GM12878 (cell line): ENCODE measurements at regions not wholly inside any gene's neighbourhood (a gene's known extent, or its start where the extent isn't known, plus 50 kb on each side); places are given as distances from the start of the nearest gene placed in this dataset.

Experiments used
- ATAC-seq: fragments of 200-7000 bp; cut with Tn5 transposase; 3 replicates; pipeline ENCODE4 v1.9.1; 2020; ENCODE audit warnings: mild to moderate bottlenecking, moderate library complexity
- BruUV-seq: library from RNA; stranded (reverse); fragments of 400-500 nt; replicated peaks from 2 replicates; lab custom pipeline; 2021; lab: Mats Ljungman, UMichigan
- CTCF ChIA-PET: fragments of 300-600 bp; sonication (Branson Sonifier 250); formaldehyde crosslinking; extraction: SDS; loops from one replicate; lab custom pipeline; 2021; ENCODE audit warnings: inconsistent platforms; lab: Yijun Ruan, JAX
- POLR2A ChIA-PET: fragments of 350-600 bp; formaldehyde crosslinking; extraction: SDS; loops from one replicate; lab custom pipeline; 2021; ENCODE audit warnings: inconsistent platforms; lab: Charles Lee
- RAD21 ChIA-PET: fragments of 300-600 bp; sonication (Branson Sonifier 250); formaldehyde crosslinking; loops from one replicate; lab custom pipeline; 2023; ENCODE audit warnings: antibody characterized with exemption; ENCODE audit not compliant: unreplicated experiment; lab: Charles Lee
- SMC1A ChIA-PET: fragments of 300-600 bp; sonication (Branson Sonifier 250); formaldehyde crosslinking; loops from one replicate; lab custom pipeline; 2023; ENCODE audit not compliant: unreplicated experiment, uncharacterized antibody; lab: Charles Lee
- DNase-seq: peaks from one replicate; pipeline ENCODE4 v3.0.0-alpha.2; 2011; ENCODE audit warnings: low read depth, low spot score
- FAIRE-seq: peaks from 3 replicates; lab custom pipeline; 2011; peaks lifted over from hg19 to GRCh38; lab: Jason Lieb, UNC
- H2AFZ ChIP-seq: 2 replicates; pipeline ENCODE4 v1.6.0; 2011; ENCODE audit warnings: low read depth, low read length, control low read depth; ENCODE audit not compliant: control insufficient read depth
- H3K27ac ChIP-seq: 2 replicates; pipeline ENCODE4 v1.5.1; 2011; ENCODE audit warnings: control low read depth; ENCODE audit not compliant: control insufficient read depth, insufficient read depth
- H3K27me3 ChIP-seq, 2 experiments: replicated peaks in 1 of 2; 2 replicates each; pipeline versions ENCODE4 v1.6.0 to v1.6.1; 2011; ENCODE audit warnings: low read length in 1 of 2; ENCODE audit not compliant: control insufficient read depth in 2 of 2, insufficient read depth in 2 of 2
- H3K36me3 ChIP-seq, 2 experiments: 2 replicates each; pipeline ENCODE4 v1.5.1; 2011; ENCODE audit warnings: low read length in 1 of 2; ENCODE audit not compliant: control insufficient read depth in 2 of 2, insufficient read depth in 2 of 2
- H3K4me1 ChIP-seq: 2 replicates; pipeline ENCODE4 v1.6.1; 2011; ENCODE audit warnings: mild to moderate bottlenecking, low read length, moderate library complexity, mixed read lengths; ENCODE audit not compliant: control insufficient read depth, insufficient read depth
- H3K4me2 ChIP-seq: 2 replicates; pipeline ENCODE4 v1.6.0; 2011; ENCODE audit warnings: control low read depth; ENCODE audit not compliant: control insufficient read depth, insufficient read depth
- H3K4me3 ChIP-seq: fragments of 200-600 bp; sonication (generic); 2 replicates; pipeline ENCODE4 v1.5.1; 2016
- H3K79me2 ChIP-seq: 2 replicates; pipeline ENCODE4 v1.6.0; 2011; ENCODE audit warnings: low read length; ENCODE audit not compliant: control insufficient read depth, insufficient read depth
- H3K9ac ChIP-seq: 2 replicates; pipeline ENCODE4 v1.8.0; 2011; ENCODE audit warnings: low read length, control low read depth, mixed read lengths; ENCODE audit not compliant: control insufficient read depth, insufficient read depth
- H3K9me3 ChIP-seq: replicated peaks from 3 replicates; pipeline ENCODE4 v1.5.1; 2011; ENCODE audit warnings: mild to moderate bottlenecking, low read length; ENCODE audit not compliant: control insufficient read depth, insufficient read depth
- H4K20me1 ChIP-seq: 2 replicates; pipeline ENCODE4 v1.6.0; 2011; ENCODE audit not compliant: control insufficient read depth, insufficient read depth
- CBFB ChIP-seq: IDR thresholded peaks from 2 replicates; pipeline ENCODE4 v1.6.1; 2016; ENCODE audit warnings: antibody characterized with exemption, low read depth
- CBX5 ChIP-seq: sonication (generic); IDR thresholded peaks from 2 replicates; pipeline ENCODE4 v1.6.1; 2016; ENCODE audit warnings: low read depth, moderate library complexity, mild to moderate bottlenecking, inconsistent platforms
- EED ChIP-seq: sonication (generic); IDR thresholded peaks from 2 replicates; pipeline ENCODE4 v1.6.1; 2016; ENCODE audit warnings: antibody characterized with exemption, low read depth
- IRF4 ChIP-seq: IDR thresholded peaks from 2 replicates; pipeline ENCODE4 v1.6.1; 2011; ENCODE audit warnings: low read depth, low read length
- KAT2A ChIP-seq: conservative IDR thresholded peaks from 2 replicates; pipeline ENCODE4 v1.6.1; 2011; ENCODE audit warnings: low read depth, low read length; ENCODE audit not compliant: control insufficient read depth
- NR2F1 ChIP-seq: fragments of 450-650 bp; conservative IDR thresholded peaks from 2 replicates; pipeline ENCODE4 v1.6.1; 2017; ENCODE audit warnings: mild to moderate bottlenecking
- PML ChIP-seq: IDR thresholded peaks from 2 replicates; pipeline ENCODE4 v1.6.1; 2012; ENCODE audit warnings: low read length, inconsistent platforms
- RAD21 ChIP-seq: IDR thresholded peaks from 2 replicates; pipeline ENCODE4 v1.6.1; 2011; ENCODE audit warnings: mild to moderate bottlenecking, low read depth, low read length, moderate library complexity; ENCODE audit not compliant: insufficient read depth
- RELA ChIP-seq: fragments of 450-650 bp; IDR thresholded peaks from 2 replicates; pipeline ENCODE4 v1.8.0; 2014; ENCODE audit warnings: borderline replicate concordance; ENCODE audit not compliant: partially characterized antibody
- SMARCA5 ChIP-seq: fragments of 450-650 bp; IDR thresholded peaks from 2 replicates; pipeline ENCODE4 v1.6.1; 2017; ENCODE audit warnings: mild to moderate bottlenecking
- SRF ChIP-seq, 2 experiments: IDR thresholded peaks; 2 replicates each; pipeline ENCODE4 v1.6.1; 2011; ENCODE audit warnings: low read depth in 2 of 2, low read length in 2 of 2, mild to moderate bottlenecking in 1 of 2, moderate library complexity in 1 of 2
- TARDBP ChIP-seq: IDR thresholded peaks from 2 replicates; pipeline ENCODE4 v1.6.1; 2016; ENCODE audit warnings: borderline replicate concordance
- YY1 ChIP-seq: IDR thresholded peaks from 2 replicates; pipeline ENCODE4 v1.6.1; 2011; ENCODE audit warnings: low read depth, mild to moderate bottlenecking, low read length
- WGBS: methylation state at CpG from one replicate; pipeline ENCODE4 v1.1.6; 2016; ENCODE audit warnings: low lambda C conversion rate; ENCODE audit not compliant: insufficient replicate concordance, insufficient coverage; ENCODE audit errors: missing lambda C conversion rate; 5-methylcytosine and 5-hydroxymethylcytosine counted together
- in situ Hi-C: fragments of 300-500 bp; cut with MboI; formaldehyde crosslinking; loops from 9 replicates; pipeline ENCODE4 v1.14.3; 2018; ENCODE audit warnings: mixed read lengths
- intact Hi-C: fragments of 100-400 bp; cut with micrococcal nuclease; formaldehyde crosslinking; loops from one replicate; pipeline ENCODE4 v1.14.2; 2022; ENCODE audit not compliant: unreplicated experiment
- TF ChIP-seq, protein P1 (sequence below): fragments of 450-650 bp; IDR thresholded peaks from 2 replicates; pipeline ENCODE4 v1.6.1; 2014; ENCODE audit warnings: mild to moderate bottlenecking
- TF ChIP-seq, protein P2 (sequence below): fragments of 450-650 bp; IDR thresholded peaks from 2 replicates; pipeline ENCODE4 v1.6.1; 2016; ENCODE audit warnings: mild to moderate bottlenecking
- TF ChIP-seq, protein P3 (sequence below): IDR thresholded peaks from 2 replicates; pipeline ENCODE4 v1.6.1; 2011; ENCODE audit warnings: mild to moderate bottlenecking, low read depth, low read length, moderate library complexity; ENCODE audit not compliant: insufficient replicate concordance

DNA sequence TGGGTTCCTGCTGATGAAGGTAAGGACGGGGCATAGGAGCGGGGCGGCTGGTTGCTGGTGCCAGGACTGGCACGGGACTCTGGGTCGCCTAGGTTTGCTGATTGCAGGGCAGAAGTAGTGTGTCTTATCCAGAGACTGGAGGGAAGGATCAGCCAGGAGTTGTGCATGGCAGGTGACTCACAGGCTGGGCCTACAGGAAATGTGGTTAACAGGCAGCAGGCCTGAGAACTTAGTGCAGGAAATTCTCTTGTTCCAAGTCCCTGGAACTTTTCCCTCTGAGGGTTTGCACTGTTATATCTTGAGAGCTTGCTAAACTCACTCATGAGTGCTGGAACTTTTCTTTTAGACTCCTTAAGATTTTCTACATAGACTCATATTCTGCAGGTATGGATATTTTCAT lies 95.1 kb downstream of the ANXA2R start:
- no TSS peak for BruUV-seq
- Histone ChIP-seq H4K20me1 (no peaks in the 10 kb centered on the region), H3K27me3 (no peaks in the 10 kb centered on the region; a peak in 1 of 4 replicates), H2AFZ (no peak overlapping the region), H3K9ac (no peak overlapping the region), H3K79me2 (no peaks in the 10 kb centered on the region), H3K4me1 (peaks cover 9% of the 10 kb centered on the region), H3K4me3 (no peak overlapping the region), H3K9me3 (no peaks in the 10 kb centered on the region), H3K4me2 (no peak overlapping the region), H3K27ac (no peak overlapping the region), H3K36me3 (no peaks in the 10 kb centered on the region)
- ATAC-seq (no peak), FAIRE-seq (no peak), DNase-seq (no peak)
- intact Hi-C loops: no loop called here
- CTCF ChIA-PET: no interaction called here
- SMC1A ChIA-PET: no interaction called here
- TF ChIP-seq NR2F1 (no peak), KAT2A (no peak), SRF (IDR thresholded peaks at IDR 0.05; ENCODE audit: low read depth in 2 of 2, low read length in 2 of 2) (no peak), TARDBP (no peak), IRF4 (no peak), EED (no peak), RAD21 (no peak), SMARCA5 (no peak), PML (no peak), YY1 (no peak), CBFB (no peak), RELA (no peak), CBX5 (no peak)
- TF ChIP-seq, protein P1, sequence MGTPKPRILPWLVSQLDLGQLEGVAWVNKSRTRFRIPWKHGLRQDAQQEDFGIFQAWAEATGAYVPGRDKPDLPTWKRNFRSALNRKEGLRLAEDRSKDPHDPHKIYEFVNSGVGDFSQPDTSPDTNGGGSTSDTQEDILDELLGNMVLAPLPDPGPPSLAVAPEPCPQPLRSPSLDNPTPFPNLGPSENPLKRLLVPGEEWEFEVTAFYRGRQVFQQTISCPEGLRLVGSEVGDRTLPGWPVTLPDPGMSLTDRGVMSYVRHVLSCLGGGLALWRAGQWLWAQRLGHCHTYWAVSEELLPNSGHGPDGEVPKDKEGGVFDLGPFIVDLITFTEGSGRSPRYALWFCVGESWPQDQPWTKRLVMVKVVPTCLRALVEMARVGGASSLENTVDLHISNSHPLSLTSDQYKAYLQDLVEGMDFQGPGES: no peak
- TF ChIP-seq, protein P2, sequence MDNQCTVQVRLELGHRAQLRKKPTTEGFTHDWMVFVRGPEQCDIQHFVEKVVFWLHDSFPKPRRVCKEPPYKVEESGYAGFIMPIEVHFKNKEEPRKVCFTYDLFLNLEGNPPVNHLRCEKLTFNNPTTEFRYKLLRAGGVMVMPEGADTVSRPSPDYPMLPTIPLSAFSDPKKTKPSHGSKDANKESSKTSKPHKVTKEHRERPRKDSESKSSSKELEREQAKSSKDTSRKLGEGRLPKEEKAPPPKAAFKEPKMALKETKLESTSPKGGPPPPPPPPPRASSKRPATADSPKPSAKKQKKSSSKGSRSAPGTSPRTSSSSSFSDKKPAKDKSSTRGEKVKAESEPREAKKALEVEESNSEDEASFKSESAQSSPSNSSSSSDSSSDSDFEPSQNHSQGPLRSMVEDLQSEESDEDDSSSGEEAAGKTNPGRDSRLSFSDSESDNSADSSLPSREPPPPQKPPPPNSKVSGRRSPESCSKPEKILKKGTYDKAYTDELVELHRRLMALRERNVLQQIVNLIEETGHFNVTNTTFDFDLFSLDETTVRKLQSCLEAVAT: no peak
- TF ChIP-seq, protein P3, sequence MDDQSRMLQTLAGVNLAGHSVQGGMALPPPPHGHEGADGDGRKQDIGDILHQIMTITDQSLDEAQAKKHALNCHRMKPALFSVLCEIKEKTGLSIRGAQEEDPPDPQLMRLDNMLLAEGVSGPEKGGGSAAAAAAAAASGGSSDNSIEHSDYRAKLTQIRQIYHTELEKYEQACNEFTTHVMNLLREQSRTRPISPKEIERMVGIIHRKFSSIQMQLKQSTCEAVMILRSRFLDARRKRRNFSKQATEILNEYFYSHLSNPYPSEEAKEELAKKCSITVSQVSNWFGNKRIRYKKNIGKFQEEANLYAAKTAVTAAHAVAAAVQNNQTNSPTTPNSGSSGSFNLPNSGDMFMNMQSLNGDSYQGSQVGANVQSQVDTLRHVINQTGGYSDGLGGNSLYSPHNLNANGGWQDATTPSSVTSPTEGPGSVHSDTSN: no peak
- in situ Hi-C loops: no loop called here
- RAD21 ChIA-PET: no interaction called here
- POLR2A ChIA-PET: no interaction called here
- WGBS: 83% methylated on average over 5 of the region's 5 CpGs
